ENCODE measurements at regions not wholly inside any gene's neighbourhood (a gene's known extent, or its start where the extent isn't known, plus 50 kb on each side); places are given as distances from the start of the nearest gene placed in this dataset.

DNA sequence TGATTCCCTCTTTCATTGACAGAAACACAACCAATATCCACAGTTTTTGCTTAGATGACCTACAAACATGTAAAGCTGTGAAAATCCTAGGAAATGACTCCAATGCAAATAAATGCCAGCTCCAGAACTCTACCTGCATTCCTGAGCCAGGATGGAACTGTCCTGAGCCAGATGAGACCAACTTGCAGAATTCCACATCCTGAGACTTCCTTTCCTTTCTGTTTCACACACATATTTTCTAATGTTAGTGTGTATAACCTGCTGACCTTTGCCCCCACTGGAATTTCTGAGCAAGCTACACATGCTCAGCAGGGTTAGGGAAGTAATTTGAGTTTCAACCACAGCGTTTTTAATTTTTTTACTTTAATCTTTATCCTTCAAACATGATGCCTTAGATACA is 69.6 kb upstream of the ADGRF1 start:
- no peak for FAIRE-seq
- DNase-seq (ENCODE audit: insufficient read length, low spot score) = no peak
- TF ChIP-seq, protein P1, sequence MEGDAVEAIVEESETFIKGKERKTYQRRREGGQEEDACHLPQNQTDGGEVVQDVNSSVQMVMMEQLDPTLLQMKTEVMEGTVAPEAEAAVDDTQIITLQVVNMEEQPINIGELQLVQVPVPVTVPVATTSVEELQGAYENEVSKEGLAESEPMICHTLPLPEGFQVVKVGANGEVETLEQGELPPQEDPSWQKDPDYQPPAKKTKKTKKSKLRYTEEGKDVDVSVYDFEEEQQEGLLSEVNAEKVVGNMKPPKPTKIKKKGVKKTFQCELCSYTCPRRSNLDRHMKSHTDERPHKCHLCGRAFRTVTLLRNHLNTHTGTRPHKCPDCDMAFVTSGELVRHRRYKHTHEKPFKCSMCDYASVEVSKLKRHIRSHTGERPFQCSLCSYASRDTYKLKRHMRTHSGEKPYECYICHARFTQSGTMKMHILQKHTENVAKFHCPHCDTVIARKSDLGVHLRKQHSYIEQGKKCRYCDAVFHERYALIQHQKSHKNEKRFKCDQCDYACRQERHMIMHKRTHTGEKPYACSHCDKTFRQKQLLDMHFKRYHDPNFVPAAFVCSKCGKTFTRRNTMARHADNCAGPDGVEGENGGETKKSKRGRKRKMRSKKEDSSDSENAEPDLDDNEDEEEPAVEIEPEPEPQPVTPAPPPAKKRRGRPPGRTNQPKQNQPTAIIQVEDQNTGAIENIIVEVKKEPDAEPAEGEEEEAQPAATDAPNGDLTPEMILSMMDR (IDR thresholded peaks at IDR 0.05; ENCODE audit: insufficient read depth, missing control alignments) = no peak

GRCh38 chr6:47109281-47109680 is 67.1 kb upstream of the ADGRF1 start:
- no peak for FAIRE-seq
- no peak for DNase-seq (ENCODE audit: insufficient read length, low spot score)
- TF ChIP-seq, protein P1 (IDR thresholded peaks at IDR 0.05; ENCODE audit: insufficient read depth, missing control alignments) = no peak

DNA sequence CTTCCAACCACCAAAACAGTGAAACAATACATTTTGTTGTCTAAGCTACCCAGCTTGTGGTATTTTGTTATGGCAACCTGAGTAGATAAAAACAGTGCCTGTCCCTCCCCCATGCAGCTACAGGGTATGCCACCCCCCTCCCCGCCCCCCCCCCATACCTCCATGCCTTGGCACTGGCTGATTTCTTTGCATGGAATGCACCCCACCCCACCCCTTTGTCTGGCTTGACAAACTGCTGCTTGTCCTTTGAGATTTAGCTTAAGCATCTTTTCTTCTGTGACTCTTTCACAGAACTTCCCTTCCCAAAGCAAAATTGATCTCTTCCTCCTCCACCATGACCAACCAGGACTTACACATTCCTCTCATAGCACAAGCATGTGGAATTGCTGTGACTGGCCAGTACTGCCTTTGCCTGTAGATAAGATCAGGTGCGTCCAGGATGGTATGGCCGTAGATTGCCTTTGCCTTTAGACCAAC is 64.6 kb upstream of the ADGRF1 start:
- DNase-seq (ENCODE audit: insufficient read length, low spot score) (no peak), FAIRE-seq (no peak)
- TF ChIP-seq, protein P1 (IDR thresholded peaks at IDR 0.05; ENCODE audit: insufficient read depth, missing control alignments) = no peak

GRCh38 chr6:47106216-47106615 is 64.1 kb upstream of the ADGRF1 start:
- FAIRE-seq = no peak
- TF ChIP-seq, protein P1 (IDR thresholded peaks at IDR 0.05; ENCODE audit: insufficient read depth, missing control alignments) = no peak
- no peak for DNase-seq (ENCODE audit: insufficient read length, low spot score)

DNA sequence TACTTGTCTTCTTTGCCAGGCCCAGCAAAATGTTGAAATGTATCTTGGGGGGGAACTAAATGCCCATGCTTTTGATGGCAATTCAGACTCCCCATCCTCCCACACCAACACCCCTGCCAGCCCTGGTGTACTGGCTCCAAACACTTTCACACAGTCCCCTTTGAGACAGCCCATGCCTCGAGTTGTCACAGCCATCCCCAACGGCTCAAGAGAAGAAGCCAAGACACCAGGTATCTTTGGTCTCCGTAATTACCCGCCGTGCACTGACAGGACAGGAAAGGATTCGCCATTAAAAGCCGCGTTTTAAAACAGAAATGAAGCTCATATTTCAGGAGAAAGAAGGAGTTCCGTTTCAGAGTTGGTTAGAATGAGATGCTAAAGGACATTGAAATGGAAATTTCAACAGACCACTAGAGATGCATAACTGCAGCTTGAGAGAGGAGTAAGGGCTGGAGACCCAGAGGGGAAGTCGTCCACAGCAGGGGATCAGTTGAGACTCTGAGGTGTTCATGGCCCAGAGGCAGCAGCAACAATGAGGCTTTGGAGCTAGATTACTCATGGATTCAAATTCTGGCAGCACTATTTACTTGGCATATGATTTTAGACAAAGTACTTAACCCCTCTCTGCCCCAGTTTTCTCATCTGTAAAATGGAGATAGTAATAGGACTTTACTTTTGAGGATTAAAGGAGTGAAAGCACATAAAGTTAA is 63.5 kb upstream of the ADGRF1 start:
- TF ChIP-seq, protein P1 (IDR thresholded peaks at IDR 0.05; ENCODE audit: insufficient read depth, missing control alignments) = no peak
- FAIRE-seq (no peak), DNase-seq (ENCODE audit: insufficient read length, low spot score) (no peak)

DNA sequence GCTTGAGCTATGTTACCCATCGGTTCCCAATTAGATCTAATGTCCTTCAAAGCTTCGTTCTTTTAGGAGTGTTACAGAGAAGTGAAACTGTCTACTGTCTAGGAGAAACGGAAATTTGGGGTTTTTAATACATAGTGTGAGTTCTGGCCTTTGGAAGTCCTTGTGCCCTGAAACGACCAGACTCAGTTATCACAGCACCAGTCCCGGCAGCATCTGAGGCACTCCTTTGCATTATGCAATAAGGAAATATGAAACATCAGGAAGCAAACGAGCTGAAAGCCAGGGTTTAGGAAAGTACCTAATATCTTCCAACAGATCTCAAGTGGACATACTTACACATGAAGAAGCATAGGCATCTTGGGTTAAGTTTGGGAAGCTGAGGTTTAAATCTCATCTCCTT is 61.8 kb upstream of the ADGRF1 start:
- DNase-seq (ENCODE audit: insufficient read length, low spot score) (no peak), FAIRE-seq (no peak)
- TF ChIP-seq, protein P1 (IDR thresholded peaks at IDR 0.05; ENCODE audit: insufficient read depth, missing control alignments) = no peak

DNA sequence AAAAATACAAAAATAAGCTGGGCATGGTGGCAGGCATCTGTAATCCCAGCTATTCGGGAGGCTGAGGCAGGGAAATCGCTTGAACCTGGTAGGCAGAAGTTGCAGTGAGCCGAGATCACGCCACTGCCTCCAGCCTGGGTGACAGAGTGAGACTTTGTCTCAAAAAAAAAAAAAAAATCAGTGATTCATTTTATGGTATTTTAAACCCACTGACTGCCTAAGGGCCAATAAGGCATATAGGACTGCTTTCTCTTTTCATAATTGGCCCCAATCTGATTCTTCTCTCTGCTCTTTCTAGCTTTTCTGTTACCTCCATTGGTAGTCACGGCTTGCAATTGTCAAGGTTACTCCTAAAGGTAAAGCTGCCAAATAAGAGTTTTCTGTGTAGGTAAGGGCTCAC is 60.2 kb upstream of the ADGRF1 start:
- FAIRE-seq (no peak), DNase-seq (ENCODE audit: insufficient read length, low spot score) (no peak)
- TF ChIP-seq, protein P1 (IDR thresholded peaks at IDR 0.05; ENCODE audit: insufficient read depth, missing control alignments) = no peak

Data from D721Med (cell line).